ENCODE measurements at regions not wholly inside any gene's neighbourhood (a gene's known extent, or its start where the extent isn't known, plus 50 kb on each side); places are given as distances from the start of the nearest gene placed in this dataset.

DNA sequence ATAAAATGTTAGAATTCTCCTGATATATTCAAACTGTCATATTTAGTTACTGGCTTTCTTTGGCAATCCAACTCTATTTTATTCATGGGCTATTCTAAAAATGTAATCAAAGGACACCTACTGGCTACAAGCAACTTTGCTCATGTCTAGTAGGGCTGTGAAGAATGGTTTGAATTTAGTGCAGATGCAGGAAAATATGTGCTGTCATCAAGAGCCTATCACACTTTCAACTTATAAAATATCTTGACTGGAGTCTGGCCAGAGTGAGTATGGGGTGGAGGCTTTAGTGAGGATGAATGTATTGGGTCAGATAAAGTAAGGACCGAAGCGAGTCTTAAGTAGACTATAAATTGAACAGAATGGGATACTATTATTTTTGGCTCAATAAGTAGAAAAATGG is 343.4 kb upstream of the SPRED2 start:
- Histone ChIP-seq H3K27ac (ENCODE audit: low read depth, low read length) (no peak overlapping the region), H3K79me2 (ENCODE audit: control insufficient read depth, insufficient read depth, low read length, poor library complexity) (no peaks in the 10 kb centered on the region), H2BK12ac (ENCODE audit: low read length) (no peak overlapping the region), H3K9me3 (ENCODE audit: insufficient read depth, low read depth, low read length) (no peaks in the 10 kb centered on the region), H2BK120ac (ENCODE audit: insufficient read depth, low read length, poor library complexity) (no peak overlapping the region), H3K23ac (ENCODE audit: low read length) (no peak overlapping the region), H3K79me1 (ENCODE audit: low read length) (no peaks in the 10 kb centered on the region), H4K12ac (ENCODE audit: low read depth, low read length) (no peak overlapping the region), H4K91ac (ENCODE audit: low read depth, low read length) (no peak overlapping the region), H2AFZ (ENCODE audit: insufficient read depth, low read length, poor library complexity) (no peak overlapping the region), H2BK5ac (ENCODE audit: low read depth, low read length, poor library complexity) (no peak overlapping the region), H3K27me3 (ENCODE audit: insufficient read depth, low read length) (no peaks in the 10 kb centered on the region), H3K4me2 (ENCODE audit: low read length) (no peak overlapping the region), H3K14ac (ENCODE audit: low read length) (no peak overlapping the region), H3K4me1 (ENCODE audit: control insufficient read depth in 1 of 2, insufficient read depth in 2 of 2, low read length in 2 of 2) (peaks cover 0 to 2% of the 10 kb centered on the region in 2 experiments), H3K4me3 (ENCODE audit: low read depth, low read length) (no peak overlapping the region), H3K9ac (ENCODE audit: low read length) (no peak overlapping the region), H4K8ac (ENCODE audit: low read depth, low read length) (no peak overlapping the region), H3K18ac (ENCODE audit: low read length) (no peak overlapping the region), H3K36me3 (ENCODE audit: control insufficient read depth in 1 of 2, insufficient read depth in 2 of 2, low read length in 2 of 2) (no peaks in the 10 kb centered on the region), H2AK5ac (ENCODE audit: low read length) (no peak overlapping the region), H3K4ac (ENCODE audit: low read depth, low read length) (no peak overlapping the region)
- WGBS (ENCODE audit: extremely low coverage, insufficient coverage, insufficient read length): no CpG with 5 or more reads among the region's 2 CpGs
- DNase-seq: peak in 1 of 2 donors; percentile 29

- no CpG with 5 or more reads among the region's 4 CpGs for WGBS (ENCODE audit: extremely low coverage, insufficient coverage, insufficient read length)
- Histone ChIP-seq H3K9ac (ENCODE audit: low read length) (no peak overlapping the region), H3K79me2 (ENCODE audit: control insufficient read depth, insufficient read depth, low read length, poor library complexity) (no peaks in the 10 kb centered on the region)
These were observed 335.5 kb upstream of the SPRED2 start for GRCh38 chr2:65767946-65768345.

DNA sequence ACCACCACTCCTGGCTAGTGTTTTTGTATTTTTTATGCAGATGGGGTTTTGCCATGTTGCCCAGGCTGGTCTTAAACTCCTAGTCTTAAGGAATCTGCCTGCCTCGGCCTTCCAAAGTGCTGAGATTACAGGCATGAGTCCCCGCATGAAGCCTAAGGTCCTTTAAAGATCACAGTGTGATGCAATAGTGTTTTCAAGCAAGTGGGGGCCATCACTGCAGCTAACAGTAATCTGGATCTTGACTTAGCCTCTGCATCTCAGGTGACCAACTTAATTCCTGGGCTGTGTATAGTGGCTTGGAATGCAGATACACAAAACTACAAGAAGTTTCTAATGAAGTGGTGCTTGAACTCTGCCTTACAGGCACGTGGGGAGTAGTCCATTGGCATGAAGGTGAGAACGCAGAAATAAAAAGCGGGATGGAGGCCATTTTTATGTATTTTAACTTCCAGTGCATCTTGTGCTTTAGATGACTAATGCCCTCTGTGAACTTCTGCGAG is 334.4 kb upstream of the SPRED2 start:
- Histone ChIP-seq H4K12ac (ENCODE audit: low read depth, low read length) (no peak overlapping the region), H3K23ac (ENCODE audit: low read length) (no peak overlapping the region), H2AFZ (ENCODE audit: insufficient read depth, low read length, poor library complexity) (no peak overlapping the region), H3K4me3 (ENCODE audit: low read depth, low read length) (no peak overlapping the region), H3K27me3 (ENCODE audit: insufficient read depth, low read length) (no peaks in the 10 kb centered on the region), H3K4ac (ENCODE audit: low read depth, low read length) (no peak overlapping the region), H3K4me1 (ENCODE audit: control insufficient read depth in 1 of 2, insufficient read depth in 2 of 2, low read length in 2 of 2) (no peaks in the 10 kb centered on the region), H3K36me3 (ENCODE audit: control insufficient read depth in 1 of 2, insufficient read depth in 2 of 2, low read length in 2 of 2) (no peaks in the 10 kb centered on the region), H3K4me2 (ENCODE audit: low read length) (no peak overlapping the region), H3K9ac (ENCODE audit: low read length) (no peak overlapping the region), H3K79me2 (ENCODE audit: control insufficient read depth, insufficient read depth, low read length, poor library complexity) (no peaks in the 10 kb centered on the region), H2BK5ac (ENCODE audit: low read depth, low read length, poor library complexity) (no peak overlapping the region), H4K8ac (ENCODE audit: low read depth, low read length) (no peak overlapping the region), H3K27ac (ENCODE audit: low read depth, low read length) (no peak overlapping the region), H3K9me3 (ENCODE audit: insufficient read depth, low read depth, low read length) (peaks cover 1% of the 10 kb centered on the region), H2BK12ac (ENCODE audit: low read length) (no peak overlapping the region), H4K91ac (ENCODE audit: low read depth, low read length) (no peak overlapping the region), H3K18ac (ENCODE audit: low read length) (no peak overlapping the region), H3K79me1 (ENCODE audit: low read length) (no peaks in the 10 kb centered on the region), H3K14ac (ENCODE audit: low read length) (no peak overlapping the region), H2AK5ac (ENCODE audit: low read length) (no peak overlapping the region), H2BK120ac (ENCODE audit: insufficient read depth, low read length, poor library complexity) (no peak overlapping the region)
- no CpG with 5 or more reads among the region's 6 CpGs for WGBS (ENCODE audit: extremely low coverage, insufficient coverage, insufficient read length)
- no peak for DNase-seq

More at GRCh38 chr2:65767946-65768345, 335.5 kb upstream of the SPRED2 start:
- H3K36me3 ChIP-seq (ENCODE audit: control insufficient read depth in 1 of 2, insufficient read depth in 2 of 2, low read length in 2 of 2): no peaks in the 10 kb centered on the region
- H3K27ac ChIP-seq (ENCODE audit: low read depth, low read length): no peak overlapping the region
- H3K14ac ChIP-seq (ENCODE audit: low read length): no peak overlapping the region
- H2BK12ac ChIP-seq (ENCODE audit: low read length): no peak overlapping the region
- no peak overlapping the region for H3K18ac ChIP-seq (ENCODE audit: low read length)
- no peak overlapping the region for H4K8ac ChIP-seq (ENCODE audit: low read depth, low read length)
- no peak overlapping the region for H4K91ac ChIP-seq (ENCODE audit: low read depth, low read length)
- H3K4ac ChIP-seq (ENCODE audit: low read depth, low read length): no peak overlapping the region
- H3K9me3 ChIP-seq (ENCODE audit: insufficient read depth, low read depth, low read length): peaks cover 1% of the 10 kb centered on the region
- H2BK120ac ChIP-seq (ENCODE audit: insufficient read depth, low read length, poor library complexity): no peak overlapping the region
- no peak overlapping the region for H2AK5ac ChIP-seq (ENCODE audit: low read length)
- H4K12ac ChIP-seq (ENCODE audit: low read depth, low read length): no peak overlapping the region
- no peak overlapping the region for H3K23ac ChIP-seq (ENCODE audit: low read length)
- H2BK5ac ChIP-seq (ENCODE audit: low read depth, low read length, poor library complexity): no peak overlapping the region
- no peaks in the 10 kb centered on the region for H3K4me1 ChIP-seq (ENCODE audit: control insufficient read depth in 1 of 2, insufficient read depth in 2 of 2, low read length in 2 of 2)
- H3K27me3 ChIP-seq (ENCODE audit: insufficient read depth, low read length): no peaks in the 10 kb centered on the region
- H3K4me3 ChIP-seq (ENCODE audit: low read depth, low read length): no peak overlapping the region
- no peak overlapping the region for H2AFZ ChIP-seq (ENCODE audit: insufficient read depth, low read length, poor library complexity)
- H3K4me2 ChIP-seq (ENCODE audit: low read length): no peak overlapping the region
- DNase-seq: no peak
- H3K79me1 ChIP-seq (ENCODE audit: low read length): no peaks in the 10 kb centered on the region

DNA sequence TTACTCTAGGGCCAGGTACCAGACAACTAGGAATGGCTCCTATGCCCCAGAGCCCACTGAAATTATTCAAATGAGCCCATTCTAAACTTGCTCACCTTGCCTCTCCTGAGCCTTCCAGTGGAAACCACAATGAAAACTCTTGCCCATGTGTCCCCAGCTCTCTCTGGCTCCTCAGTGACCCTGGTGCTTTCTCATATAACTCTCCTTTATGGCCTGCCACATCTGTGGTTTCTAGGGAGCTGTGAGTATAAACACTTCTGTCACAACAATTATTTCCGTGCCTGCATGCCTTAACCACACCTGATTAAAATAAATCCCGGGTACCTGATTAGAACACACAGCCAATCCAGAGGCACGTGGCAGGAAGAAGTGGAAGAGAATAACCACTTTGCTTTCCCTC is 333.0 kb upstream of the SPRED2 start:
- Histone ChIP-seq H4K91ac (ENCODE audit: low read depth, low read length) (no peak overlapping the region), H3K27me3 (ENCODE audit: insufficient read depth, low read length) (no peaks in the 10 kb centered on the region), H3K14ac (ENCODE audit: low read length) (no peak overlapping the region), H2AK5ac (ENCODE audit: low read length) (no peak overlapping the region), H2BK12ac (ENCODE audit: low read length) (no peak overlapping the region), H3K4ac (ENCODE audit: low read depth, low read length) (no peak overlapping the region), H2BK120ac (ENCODE audit: insufficient read depth, low read length, poor library complexity) (no peak overlapping the region), H3K9ac (ENCODE audit: low read length) (no peak overlapping the region), H4K8ac (ENCODE audit: low read depth, low read length) (no peak overlapping the region), H3K9me3 (ENCODE audit: insufficient read depth, low read depth, low read length) (peaks cover 1% of the 10 kb centered on the region), H2AFZ (ENCODE audit: insufficient read depth, low read length, poor library complexity) (no peak overlapping the region), H4K12ac (ENCODE audit: low read depth, low read length) (no peak overlapping the region), H3K36me3 (ENCODE audit: control insufficient read depth in 1 of 2, insufficient read depth in 2 of 2, low read length in 2 of 2) (no peaks in the 10 kb centered on the region), H3K27ac (ENCODE audit: low read depth, low read length) (no peak overlapping the region), H3K79me1 (ENCODE audit: low read length) (no peaks in the 10 kb centered on the region), H3K79me2 (ENCODE audit: control insufficient read depth, insufficient read depth, low read length, poor library complexity) (no peaks in the 10 kb centered on the region), H2BK5ac (ENCODE audit: low read depth, low read length, poor library complexity) (no peak overlapping the region), H3K4me3 (ENCODE audit: low read depth, low read length) (no peak overlapping the region), H3K23ac (ENCODE audit: low read length) (no peak overlapping the region), H3K18ac (ENCODE audit: low read length) (no peak overlapping the region), H3K4me2 (ENCODE audit: low read length) (no peak overlapping the region), H3K4me1 (ENCODE audit: control insufficient read depth in 1 of 2, insufficient read depth in 2 of 2, low read length in 2 of 2) (no peaks in the 10 kb centered on the region)
- DNase-seq: no peak
- no CpG with 5 or more reads among the region's 3 CpGs for WGBS (ENCODE audit: extremely low coverage, insufficient coverage, insufficient read length)
